ENCODE measurements at regions not wholly inside any gene's neighbourhood (a gene's known extent, or its start where the extent isn't known, plus 50 kb on each side); places are given as distances from the start of the nearest gene placed in this dataset.

- Histone ChIP-seq H2AFZ (ENCODE audit: insufficient read depth, low read depth, low read length, poor library complexity, severe bottlenecking) (no peak overlapping the region), H3K9ac (ENCODE audit: low read length) (no peak overlapping the region), H3K4me2 (replicated peaks; ENCODE audit: low read depth, low read length, poor library complexity, severe bottlenecking) (no peak overlapping the region), H4K20me1 (ENCODE audit: control insufficient read depth, insufficient read depth, low read length, poor library complexity, severe bottlenecking) (no peaks in the 10 kb centered on the region), H3K79me2 (ENCODE audit: control insufficient read depth, insufficient read depth, low read length) (no peaks in the 10 kb centered on the region), H3K36me3 (replicated peaks in 1 of 2; ENCODE audit: control extremely low read depth in 1 of 2, control insufficient read depth in 1 of 2, extremely low read depth in 1 of 2, insufficient read depth in 2 of 2, low read length in 1 of 2) (no peaks in the 10 kb centered on the region), H3K9me3 (ENCODE audit: control extremely low read depth in 1 of 3, control insufficient read depth in 2 of 3, insufficient read depth in 1 of 3, low read length in 2 of 3) (peaks cover 0 to 1% (median 0%) of the 10 kb centered on the region in 3 donors), H3K27ac (ENCODE audit: low read length in 2 of 2) (no peak overlapping the region), H3K4me1 (ENCODE audit: control insufficient read depth in 2 of 2, insufficient read depth in 2 of 2, low read length in 2 of 2) (peaks cover 0 to 2% of the 10 kb centered on the region in 2 donors), H3K27me3 (replicated peaks in 1 of 4; ENCODE audit: control extremely low read depth in 1 of 4, control insufficient read depth in 3 of 4, insufficient read depth in 4 of 4, low read length in 3 of 4) (no peaks in the 10 kb centered on the region), H3K4me3 (ENCODE audit: control extremely low read depth in 1 of 5, extremely low read depth in 1 of 5, insufficient read depth in 1 of 5, low read depth in 2 of 5, low read length in 4 of 5) (no peak overlapping the region)
- CTCF ChIA-PET, result no interaction called here
- Mint-ChIP-seq H3K27ac (no peak overlapping the region), H3K9me3 (ENCODE audit: insufficient read depth) (no peaks in the 10 kb centered on the region), H3K27me3 (peaks cover 2% of the 10 kb centered on the region), H3K4me1 (peaks cover 11% of the 10 kb centered on the region), H3K4me3 (no peak overlapping the region)
- TF ChIP-seq EZH2 (IDR thresholded peaks at IDR 0.05; ENCODE audit: borderline replicate concordance, insufficient read depth, low read depth, low read length, poor library complexity, severe bottlenecking), result no peak
- TF ChIP-seq CTCF (IDR thresholded peaks at IDR 0.05), result no peak
- DNase-seq (no peak), ATAC-seq (ENCODE audit: low read depth) (no peak)
- POLR2A ChIA-PET, result no interaction called here
- WGBS (ENCODE audit: insufficient coverage), result no CpG with 5 or more reads among the region's 3 CpGs
- intact Hi-C loops (cut with micrococcal nuclease), result no loop called here
Observed at GRCh38 chr10:61321041-61321857, 131.9 kb downstream of the TMEM26 start.

GRCh38 chr10:61320257-61320587 lies 133.0 kb downstream of the TMEM26 start:
- POLR2A ChIA-PET, result no interaction called here
- H3K79me2 ChIP-seq (ENCODE audit: control insufficient read depth, insufficient read depth, low read length), result no peaks in the 10 kb centered on the region
- WGBS (ENCODE audit: insufficient coverage), result no CpG with 5 or more reads among the region's 5 CpGs
- Mint-ChIP-seq H3K9me3 (ENCODE audit: insufficient read depth) (no peaks in the 10 kb centered on the region), H3K27ac (no peak overlapping the region), H3K4me3 (no peak overlapping the region), H3K4me1 (peaks cover 11% of the 10 kb centered on the region), H3K27me3 (peaks cover under 1% of the 10 kb centered on the region)
- peaks cover 0 to 2% of the 10 kb centered on the region in 2 donors for H3K4me1 ChIP-seq (ENCODE audit: control insufficient read depth in 2 of 2, insufficient read depth in 2 of 2, low read length in 2 of 2)
- H4K20me1 ChIP-seq (ENCODE audit: control insufficient read depth, insufficient read depth, low read length, poor library complexity, severe bottlenecking), result no peaks in the 10 kb centered on the region
- intact Hi-C loops (cut with micrococcal nuclease), result no loop called here
- TF ChIP-seq CTCF (IDR thresholded peaks at IDR 0.05) (no peak), EZH2 (IDR thresholded peaks at IDR 0.05; ENCODE audit: borderline replicate concordance, insufficient read depth, low read depth, low read length, poor library complexity, severe bottlenecking) (no peak)
- H3K27ac ChIP-seq (ENCODE audit: low read length in 2 of 2), result no peak overlapping the region
- H3K36me3 ChIP-seq (replicated peaks in 1 of 2; ENCODE audit: control extremely low read depth in 1 of 2, control insufficient read depth in 1 of 2, extremely low read depth in 1 of 2, insufficient read depth in 2 of 2, low read length in 1 of 2), result no peaks in the 10 kb centered on the region
- H3K9me3 ChIP-seq (ENCODE audit: control extremely low read depth in 1 of 3, control insufficient read depth in 2 of 3, insufficient read depth in 1 of 3, low read length in 2 of 3), result peaks cover 0 to 1% (median 0%) of the 10 kb centered on the region in 3 donors
- no peak overlapping the region for H3K4me2 ChIP-seq (replicated peaks; ENCODE audit: low read depth, low read length, poor library complexity, severe bottlenecking)
- CTCF ChIA-PET, result interaction anchor here (0.6 kb wide), 1 partner anchor 1517 kb away, joined by 4 read pairs; no protein-coding TSS in a partner anchor
- H3K9ac ChIP-seq (ENCODE audit: low read length), result no peak overlapping the region
- no peak overlapping the region for H2AFZ ChIP-seq (ENCODE audit: insufficient read depth, low read depth, low read length, poor library complexity, severe bottlenecking)
- H3K4me3 ChIP-seq (ENCODE audit: control extremely low read depth in 1 of 5, extremely low read depth in 1 of 5, insufficient read depth in 1 of 5, low read depth in 2 of 5, low read length in 4 of 5), result no peak overlapping the region
- no peaks in the 10 kb centered on the region for H3K27me3 ChIP-seq (replicated peaks in 1 of 4; ENCODE audit: control extremely low read depth in 1 of 4, control insufficient read depth in 3 of 4, insufficient read depth in 4 of 4, low read length in 3 of 4)
- ATAC-seq (ENCODE audit: low read depth) (no peak), DNase-seq (no peak)

All from B cell (primary cell).